GM21619 (cell line): ENCODE measurements at regions not wholly inside any gene's neighbourhood (a gene's known extent, or its start where the extent isn't known, plus 50 kb on each side); places are given as distances from the start of the nearest gene placed in this dataset.
"Not testable (repeated sequence)": the region's sequence is repeated elsewhere in the genome, so short reads cannot be mapped to it uniquely, and the experiment has no call there.

Source experiments
- ATAC-seq: cut with Tn5 transposase; IDR thresholded peaks from one replicate; pipeline ENCODE4 v1.9.1; 2021; ENCODE audit not compliant: unreplicated experiment

DNA sequence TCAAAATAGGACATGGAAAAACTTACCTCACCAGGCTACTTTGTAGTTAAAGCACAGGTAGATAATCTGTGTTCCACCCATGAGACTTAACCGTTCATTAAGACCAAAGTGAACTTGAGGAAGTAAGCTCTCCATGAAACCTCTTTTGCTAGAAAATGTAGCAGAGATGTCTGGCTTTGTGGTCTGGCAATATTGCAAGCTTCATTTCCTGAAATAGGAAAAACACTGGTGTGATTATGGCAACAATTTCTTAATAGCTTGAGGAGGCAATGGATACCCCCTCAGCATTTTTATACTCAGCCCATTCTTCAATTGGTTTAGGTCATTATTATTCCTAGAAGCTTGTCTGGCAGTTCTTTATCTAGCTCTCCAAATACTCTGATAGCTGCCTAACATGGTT is 957.3 kb downstream of the IGSF11 start:
- no peak for ATAC-seq

DNA sequence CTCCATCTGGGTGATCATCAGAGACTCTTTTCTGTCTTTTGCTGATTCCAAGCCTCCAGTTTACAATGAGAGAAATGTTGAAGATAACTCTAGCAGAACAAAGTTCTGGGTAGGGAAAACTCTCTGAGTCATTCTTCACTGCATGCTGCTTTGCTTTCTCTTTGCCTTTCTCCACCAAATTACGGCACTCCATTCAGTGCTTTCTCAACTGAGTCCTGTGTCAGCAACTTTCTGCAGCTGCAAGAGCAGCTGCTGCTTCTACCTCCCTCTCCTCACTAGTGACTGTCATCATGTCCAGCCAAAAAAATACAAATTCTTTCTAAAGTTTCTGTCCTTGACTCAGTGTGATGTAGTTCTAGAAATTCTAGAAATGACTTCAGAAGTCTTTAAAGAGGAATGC is 953.8 kb downstream of the IGSF11 start:
- ATAC-seq = no peak

DNA sequence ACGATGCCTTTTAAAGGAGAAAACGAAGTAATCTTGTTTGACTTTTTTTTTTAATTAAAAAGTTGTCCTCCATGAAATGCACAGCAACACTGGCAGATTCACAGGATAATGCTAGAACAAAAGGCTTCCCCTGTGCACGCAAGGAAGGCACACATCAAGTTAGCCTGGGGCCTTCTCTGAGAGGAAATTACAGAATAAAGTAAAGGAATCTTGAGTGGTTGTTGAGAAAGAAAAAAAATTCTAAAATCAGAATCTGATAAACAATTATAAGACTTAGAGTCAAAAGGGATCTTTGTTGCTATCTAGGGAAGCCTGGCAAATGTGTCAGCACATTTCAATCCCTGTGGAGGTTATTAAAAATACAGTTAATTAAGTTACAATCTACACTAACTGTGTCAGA is 946.0 kb downstream of the IGSF11 start:
- ATAC-seq = no peak

DNA sequence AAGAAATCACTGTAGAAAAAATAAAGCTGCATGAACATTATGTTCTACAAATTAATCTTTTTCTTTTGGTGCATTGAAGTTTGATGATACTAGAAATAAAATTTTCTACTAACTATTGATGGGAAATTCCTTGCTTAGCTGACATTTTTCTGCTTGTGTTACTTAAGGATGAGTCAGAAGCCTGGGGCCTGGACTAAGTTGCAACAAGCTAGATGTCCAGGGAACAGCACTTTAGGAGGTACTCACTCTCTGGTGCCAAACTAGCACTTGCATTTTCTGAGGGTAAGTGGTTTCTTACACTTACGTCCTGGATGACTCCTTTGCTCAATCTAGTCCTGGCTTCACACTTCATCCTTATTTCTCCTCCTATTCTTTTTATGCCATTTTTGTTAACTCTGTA is 945.1 kb downstream of the IGSF11 start:
- ATAC-seq = no peak

DNA sequence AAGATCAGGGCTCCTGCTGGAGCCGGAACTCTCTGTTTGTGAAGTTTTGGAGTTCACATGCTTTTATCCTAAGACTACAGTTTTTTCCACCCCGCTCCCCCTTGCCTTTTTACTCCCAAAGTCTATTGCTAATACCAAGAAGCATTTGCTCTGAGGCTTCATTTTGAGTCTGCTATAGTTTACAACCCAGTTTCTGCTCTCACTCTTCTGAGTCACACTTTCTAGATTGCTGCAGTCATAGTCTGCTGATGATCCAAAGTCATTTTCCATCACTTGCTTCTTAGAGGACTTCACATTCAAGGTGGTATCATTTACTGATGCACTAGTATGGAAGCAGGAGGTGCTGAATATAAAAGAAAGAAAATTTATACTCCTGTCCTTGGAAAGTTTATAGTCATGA is 937.4 kb downstream of the IGSF11 start:
- no peak for ATAC-seq

DNA sequence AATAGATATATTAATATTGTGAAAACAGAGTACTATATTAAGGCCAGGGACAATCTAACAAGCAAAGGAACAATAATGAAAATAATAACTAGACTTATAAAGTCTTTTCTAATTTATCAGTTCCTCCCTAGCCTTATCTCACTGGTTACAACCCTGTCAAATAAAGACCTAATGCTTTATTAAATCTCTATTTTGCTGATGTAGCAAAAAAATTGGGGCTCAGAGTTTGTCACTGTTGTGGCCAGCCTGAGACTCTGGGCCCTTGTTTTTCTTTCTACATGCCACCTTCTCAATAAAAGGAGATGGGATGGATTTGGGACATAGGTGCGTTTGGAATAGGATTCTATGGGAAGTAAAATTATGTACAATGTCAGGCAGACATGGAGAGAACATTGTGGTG is 937.0 kb downstream of the IGSF11 start:
- no peak for ATAC-seq

DNA sequence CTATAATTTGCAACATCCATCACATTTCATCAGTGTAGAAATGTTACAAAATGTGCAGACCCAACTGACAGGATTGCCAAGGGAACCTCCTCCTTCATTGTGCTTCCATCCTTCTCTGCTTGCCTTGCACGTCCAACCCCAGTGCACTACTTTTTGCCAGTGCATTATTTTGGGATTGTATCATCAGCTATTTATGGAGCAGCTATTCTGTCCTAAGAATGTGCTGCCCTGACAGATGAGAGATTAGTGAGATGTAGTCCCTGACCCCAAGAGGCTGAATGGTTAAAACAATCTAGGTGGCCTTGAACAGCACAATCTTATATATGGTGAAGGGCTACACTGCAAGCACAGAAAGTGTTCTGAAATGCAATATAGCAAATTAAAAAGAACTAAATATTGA is 935.8 kb downstream of the IGSF11 start:
- no peak for ATAC-seq

DNA sequence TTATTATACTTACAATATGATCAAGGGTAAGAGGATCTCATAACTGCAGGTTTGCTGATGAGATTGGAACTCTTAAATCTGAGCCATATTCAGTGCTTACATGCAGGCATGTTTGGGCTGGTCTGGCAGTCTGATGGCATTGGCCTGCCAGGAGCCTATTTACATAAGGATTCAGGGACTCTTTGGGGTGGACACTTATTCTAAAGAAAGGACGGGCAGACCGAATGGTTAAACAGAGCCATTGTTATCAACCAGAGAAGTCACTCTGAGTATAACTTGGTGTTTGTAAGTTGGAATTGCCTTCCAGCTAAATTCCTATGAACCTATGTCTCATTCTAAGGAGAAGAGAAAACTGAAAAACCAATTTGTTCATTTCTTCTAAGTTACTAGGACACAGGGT is 932.8 kb downstream of the IGSF11 start:
- no peak for ATAC-seq

DNA sequence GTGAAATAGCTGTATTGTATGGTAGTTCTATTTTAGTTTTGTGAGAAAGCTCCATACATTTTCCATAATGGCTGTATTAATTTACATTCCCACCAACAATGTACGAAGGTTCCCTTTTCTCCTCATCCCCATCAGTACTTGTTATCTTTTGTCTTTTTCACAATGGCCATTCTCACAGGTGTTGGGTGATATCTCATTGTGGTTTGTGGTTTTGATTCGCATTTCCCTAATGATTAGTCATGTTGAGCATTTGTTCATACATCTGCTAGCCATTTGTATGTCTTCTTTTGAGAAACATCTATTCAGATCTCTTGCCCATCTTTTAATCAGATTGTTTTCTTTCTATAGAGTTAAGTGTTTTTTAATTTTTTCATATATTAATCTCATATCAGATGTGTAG is 931.9 kb downstream of the IGSF11 start:
- ATAC-seq = no peak

DNA sequence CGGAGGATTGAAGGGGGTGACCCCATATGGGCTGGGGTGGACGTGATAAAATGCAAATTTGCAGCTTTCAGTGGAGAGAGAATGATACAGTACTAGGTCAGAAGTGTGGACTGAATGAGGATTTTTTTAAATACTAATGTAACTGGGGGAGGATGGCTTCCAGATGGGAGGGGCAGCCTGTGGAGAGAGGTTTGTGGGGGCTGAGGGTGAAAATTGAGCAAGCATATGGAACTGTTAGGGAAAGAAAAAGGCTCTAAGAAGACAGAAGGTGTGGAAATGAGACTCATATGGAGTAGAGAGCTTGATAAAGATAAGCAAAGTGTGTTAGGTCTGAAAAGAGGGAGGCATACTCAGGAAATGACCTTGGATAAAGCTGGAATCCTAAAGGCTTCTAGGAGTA is 926.4 kb downstream of the IGSF11 start:
- no peak for ATAC-seq

DNA sequence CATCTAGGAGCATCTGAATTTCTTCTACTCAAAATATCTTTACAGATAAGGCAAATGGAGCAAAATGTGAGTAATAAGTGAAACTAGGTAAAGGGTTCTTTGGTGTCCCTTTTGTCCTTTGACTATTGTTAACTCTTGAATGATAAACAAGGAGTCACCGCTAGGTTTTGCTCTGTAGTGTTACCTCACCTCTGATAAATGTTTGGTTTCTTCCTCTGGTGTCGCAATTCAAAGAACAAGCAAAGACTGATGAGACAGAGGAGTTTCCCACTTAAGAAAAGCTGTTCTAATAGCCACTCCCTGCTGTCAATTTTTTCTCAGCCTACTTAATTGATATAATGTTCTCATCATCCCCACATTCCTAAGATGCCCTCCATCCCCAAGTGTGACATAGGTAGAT is 925.9 kb downstream of the IGSF11 start:
- no peak for ATAC-seq

DNA sequence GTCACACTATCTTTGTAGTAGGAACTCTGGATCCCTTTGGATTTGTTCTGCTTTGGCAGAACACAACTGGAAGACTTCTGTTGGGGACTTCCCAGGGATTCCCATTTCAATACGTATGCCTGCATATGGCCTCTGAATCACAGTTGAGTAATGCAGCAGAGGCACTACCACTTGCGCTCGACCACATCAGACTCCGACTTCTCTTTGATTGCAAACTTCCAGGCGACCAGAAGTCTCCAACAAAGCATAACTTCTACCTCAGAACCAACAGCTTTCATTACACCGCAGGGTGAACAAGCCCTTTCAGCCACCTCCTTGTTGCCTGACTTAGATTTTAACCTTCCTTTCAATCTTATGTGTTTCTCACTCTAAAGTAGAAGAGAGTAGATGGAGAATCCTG is 924.4 kb downstream of the IGSF11 start:
- no peak for ATAC-seq

DNA sequence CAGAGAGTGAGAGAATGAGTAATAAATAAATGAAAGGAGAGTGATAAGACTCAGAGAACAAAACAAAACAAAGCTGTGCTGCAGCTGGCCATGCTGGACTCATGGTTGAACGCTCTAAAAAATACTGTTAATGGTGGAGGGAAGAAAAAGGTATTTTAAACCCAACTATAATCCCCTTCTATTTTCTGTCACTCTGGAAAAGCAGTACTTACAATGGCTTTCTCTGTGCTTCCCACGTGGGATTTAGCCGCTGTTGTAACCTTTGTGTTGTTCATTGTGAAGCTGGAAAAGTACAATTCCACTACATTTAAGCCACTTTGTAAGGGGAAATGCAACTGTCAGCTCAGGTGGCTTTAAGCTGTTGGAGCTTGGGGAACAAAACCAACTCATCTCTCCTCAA is 917.7 kb downstream of the IGSF11 start:
- ATAC-seq = no peak

DNA sequence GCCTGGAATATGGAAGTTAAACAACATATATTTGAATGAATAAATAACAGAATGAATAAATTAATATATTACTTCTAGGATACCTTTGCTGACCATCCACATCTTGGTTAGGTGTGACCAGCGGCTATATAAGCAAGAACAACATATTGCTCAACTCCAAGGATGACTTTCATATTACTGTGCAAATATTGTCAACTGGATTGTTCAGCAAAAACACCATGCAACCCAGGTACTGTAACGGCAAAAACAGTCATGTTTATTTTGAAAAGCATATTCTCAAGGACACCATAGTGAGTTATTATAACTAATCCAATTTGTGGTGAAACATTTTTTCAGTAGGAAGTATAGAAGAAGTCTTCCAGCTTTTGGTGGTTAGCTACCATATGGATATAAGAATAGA is 907.9 kb downstream of the IGSF11 start:
- no peak for ATAC-seq

DNA sequence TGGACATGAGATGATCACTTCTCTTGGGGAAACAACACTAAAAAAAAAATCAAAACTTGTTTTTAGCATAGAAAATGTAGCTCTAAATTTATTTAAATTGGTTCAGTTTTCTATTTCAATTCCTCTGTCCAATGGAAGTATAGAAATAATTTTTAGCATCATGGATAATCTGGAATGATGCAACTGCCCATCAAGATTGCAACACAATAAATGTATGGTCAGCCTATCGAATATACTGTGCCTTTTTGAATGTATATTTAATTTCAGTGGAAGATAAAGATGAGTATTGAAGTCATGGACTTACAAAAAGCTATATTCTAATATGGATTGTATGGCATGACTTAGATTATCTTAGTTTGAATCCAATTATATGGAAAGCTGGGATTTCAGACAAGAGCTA is 906.7 kb downstream of the IGSF11 start:
- ATAC-seq = no peak

DNA sequence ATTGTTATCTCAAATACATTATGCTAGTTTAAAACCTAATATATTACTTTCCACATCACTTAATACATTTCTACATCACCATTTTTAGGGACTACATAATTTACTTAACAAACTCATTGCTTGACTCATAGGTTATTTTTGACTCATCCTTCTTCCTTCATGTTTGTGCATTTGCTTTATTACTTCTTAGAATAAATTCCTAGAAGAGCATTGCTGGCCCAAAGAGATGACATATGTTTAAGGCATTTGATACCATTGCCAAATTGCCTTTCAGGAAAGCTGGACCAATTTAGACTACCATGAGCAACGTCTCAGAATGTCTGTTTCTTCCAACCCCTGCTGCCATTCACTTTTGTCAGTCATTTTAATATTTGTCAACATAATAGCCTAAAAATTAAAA is 905.8 kb downstream of the IGSF11 start:
- no peak for ATAC-seq

DNA sequence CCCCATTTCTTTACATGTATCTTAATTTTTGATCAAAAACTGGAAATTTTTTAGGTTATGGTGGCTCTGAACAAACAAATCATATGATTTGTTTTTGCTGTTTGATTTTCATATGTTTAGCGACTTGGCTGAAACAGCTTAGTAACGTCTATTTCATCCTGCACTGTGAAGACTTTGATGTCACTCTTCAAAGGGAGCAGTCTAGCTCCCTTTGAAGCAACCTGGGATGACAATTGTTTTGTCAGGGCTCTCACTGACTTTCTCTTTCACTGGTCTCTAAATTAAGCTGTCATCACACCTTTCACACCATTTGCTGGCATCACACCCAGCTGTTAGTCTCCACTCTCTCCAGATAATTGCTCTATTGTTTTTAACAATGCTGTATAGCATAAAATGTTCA is 896.9 kb downstream of the IGSF11 start:
- no peak for ATAC-seq

DNA sequence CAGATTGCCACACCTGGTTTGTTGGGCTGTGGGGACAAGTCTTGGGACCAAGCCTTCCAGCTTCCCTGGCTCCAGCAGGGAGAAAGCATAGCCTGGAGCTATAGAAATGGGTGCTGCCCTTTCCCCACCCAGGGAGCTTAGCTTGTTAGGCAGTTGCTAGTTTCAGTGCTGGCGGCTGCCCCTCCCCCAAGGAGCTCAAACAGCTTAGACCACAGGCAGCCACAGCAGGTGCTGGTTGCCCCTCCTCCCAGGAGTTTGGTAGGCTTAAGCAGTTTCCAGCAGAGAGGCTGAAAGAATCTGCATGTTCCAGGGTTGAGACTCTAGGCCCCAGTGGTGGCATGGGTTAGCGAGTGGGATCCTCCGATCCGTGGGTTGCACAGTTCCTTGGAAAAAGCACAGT is 889.7 kb downstream of the IGSF11 start:
- ATAC-seq = no peak

DNA sequence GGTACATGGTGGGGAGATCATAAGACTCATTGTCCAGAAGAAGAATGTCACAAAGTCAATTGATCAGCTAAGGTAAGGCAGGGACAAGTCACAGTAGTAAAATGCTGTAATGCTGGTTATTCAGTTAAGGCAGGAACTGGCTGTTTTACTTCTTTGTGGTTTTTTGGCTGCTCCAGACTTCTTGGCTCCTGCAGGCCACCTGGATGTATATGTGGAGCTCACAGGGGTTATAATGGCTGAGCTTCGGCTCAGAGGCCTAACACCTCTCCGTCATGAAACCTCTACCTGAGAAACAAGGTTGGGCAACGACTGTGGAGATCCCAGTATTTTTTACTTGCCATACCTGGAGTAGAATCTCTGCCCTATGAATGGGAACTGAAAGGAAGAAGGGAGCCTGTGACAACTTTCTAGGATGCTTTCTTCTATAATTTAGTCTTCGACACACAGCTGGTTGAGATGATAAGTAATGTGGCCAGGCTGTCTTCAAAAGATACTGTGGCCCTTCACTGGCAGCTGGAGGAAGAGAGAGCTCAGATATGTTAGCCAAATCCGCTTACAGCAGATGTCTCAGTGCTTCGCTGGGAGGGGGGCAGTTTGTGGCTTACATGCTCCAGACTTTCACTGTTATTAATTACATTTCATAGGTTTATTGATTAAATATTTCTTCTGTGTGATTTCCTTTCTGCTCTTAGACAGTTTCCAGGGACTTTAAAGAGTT is 887.8 kb downstream of the IGSF11 start:
- ATAC-seq = no peak

DNA sequence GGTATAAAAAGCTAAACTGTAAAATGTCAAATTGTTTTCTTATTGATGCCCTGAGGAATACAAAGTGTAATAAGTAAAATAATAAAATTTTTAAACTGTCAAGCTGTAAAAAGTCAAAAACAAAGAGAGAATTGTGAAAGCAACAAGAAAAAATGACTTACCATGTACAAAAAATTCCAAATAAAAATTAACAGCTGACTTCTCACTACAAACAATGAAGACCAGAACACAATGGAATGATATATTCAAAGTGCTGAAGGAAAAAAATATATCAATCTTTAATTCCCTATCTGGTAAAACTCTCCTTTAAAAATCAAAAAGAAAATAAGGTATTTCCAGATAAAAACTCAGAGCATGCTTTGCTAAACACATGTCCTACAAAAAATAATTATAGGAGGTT is 883.5 kb downstream of the IGSF11 start:
- no peak for ATAC-seq

DNA sequence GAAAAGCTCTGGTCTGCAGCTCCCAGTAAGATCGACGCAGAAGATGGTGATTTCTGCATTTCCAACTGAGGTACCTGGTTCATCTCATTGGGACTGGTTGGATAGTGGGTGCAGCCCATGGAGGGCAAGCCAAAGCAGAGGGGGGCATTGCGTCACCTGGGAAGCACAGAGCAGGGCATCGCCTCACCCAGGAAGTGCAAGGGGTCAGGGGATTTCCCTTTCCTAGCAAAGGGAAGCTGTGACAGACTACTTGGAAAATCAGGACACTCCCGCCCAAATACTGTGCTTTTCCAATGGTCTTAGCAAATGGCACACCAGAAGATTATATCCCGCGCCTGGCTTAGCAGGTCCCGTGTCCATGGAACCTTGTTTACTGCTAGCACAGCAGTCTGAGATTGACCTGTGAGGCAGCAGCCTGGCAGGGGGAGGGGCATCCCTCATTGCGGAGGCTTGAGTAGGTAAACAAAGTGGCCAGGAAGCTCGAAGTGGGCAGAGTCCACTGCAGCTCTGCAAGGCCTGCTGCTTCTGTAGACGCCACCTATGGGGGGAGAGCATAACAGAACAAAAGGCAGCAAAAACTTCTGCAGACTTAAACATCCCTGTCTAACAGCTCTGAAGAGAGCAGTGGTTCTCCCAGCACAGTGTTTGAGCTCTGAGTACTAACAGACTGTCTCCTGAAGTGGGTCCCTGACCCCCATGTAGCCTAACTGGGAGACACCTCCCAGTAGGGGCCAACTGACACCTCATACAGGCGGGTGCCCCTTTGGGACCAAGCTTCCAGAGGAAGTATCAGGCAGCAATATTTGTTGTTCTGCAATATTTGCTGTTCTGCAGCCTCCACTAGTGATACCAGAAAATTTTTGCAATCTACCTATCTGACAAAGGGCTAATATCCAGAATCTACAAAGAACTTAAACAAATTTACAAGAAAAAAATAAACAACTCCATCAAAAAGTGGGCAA is 871.7 kb downstream of the IGSF11 start:
- ATAC-seq = not testable (repeated sequence)

DNA sequence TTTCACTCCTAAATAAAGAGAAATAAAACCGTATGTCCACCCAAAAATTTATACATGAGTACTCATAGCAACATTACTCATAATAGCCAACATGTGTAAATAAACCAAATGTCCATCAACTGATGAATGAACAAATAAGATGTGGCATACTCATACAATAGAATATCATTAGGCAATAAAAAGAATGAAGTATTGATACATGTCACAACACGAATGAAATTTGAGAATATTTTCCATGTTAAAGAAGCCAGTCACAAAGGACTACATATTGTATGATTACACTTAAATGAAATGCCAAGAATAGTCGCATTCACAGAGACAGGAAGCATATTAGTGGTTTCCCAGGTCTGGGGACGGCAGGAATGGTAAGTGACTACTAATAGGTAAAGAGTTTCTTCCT is 869.2 kb downstream of the IGSF11 start:
- ATAC-seq = no peak
